ENCODE measurements at regions not wholly inside any gene's neighbourhood (a gene's known extent, or its start where the extent isn't known, plus 50 kb on each side); places are given as distances from the start of the nearest gene placed in this dataset.

DNA sequence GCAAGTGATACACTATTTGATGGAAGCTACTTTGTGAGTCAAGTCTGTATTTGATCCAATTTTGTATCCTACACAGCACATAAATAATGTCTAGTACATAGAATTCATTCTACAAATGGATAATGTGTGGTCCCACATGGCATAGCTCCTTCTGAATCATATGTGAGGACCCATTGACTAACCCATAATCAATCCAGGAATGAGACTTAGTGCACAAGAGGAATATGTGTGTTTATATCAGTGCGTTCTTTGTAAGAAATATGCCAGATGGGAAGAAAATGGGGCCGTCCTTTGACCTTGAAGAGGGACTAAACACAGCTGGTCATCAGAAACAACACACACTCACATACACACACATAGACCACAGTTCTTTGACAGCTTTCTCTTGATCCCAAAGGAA, 282.7 kb upstream of the SEMA6D start:
- TF ChIP-seq, protein P1, sequence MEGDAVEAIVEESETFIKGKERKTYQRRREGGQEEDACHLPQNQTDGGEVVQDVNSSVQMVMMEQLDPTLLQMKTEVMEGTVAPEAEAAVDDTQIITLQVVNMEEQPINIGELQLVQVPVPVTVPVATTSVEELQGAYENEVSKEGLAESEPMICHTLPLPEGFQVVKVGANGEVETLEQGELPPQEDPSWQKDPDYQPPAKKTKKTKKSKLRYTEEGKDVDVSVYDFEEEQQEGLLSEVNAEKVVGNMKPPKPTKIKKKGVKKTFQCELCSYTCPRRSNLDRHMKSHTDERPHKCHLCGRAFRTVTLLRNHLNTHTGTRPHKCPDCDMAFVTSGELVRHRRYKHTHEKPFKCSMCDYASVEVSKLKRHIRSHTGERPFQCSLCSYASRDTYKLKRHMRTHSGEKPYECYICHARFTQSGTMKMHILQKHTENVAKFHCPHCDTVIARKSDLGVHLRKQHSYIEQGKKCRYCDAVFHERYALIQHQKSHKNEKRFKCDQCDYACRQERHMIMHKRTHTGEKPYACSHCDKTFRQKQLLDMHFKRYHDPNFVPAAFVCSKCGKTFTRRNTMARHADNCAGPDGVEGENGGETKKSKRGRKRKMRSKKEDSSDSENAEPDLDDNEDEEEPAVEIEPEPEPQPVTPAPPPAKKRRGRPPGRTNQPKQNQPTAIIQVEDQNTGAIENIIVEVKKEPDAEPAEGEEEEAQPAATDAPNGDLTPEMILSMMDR (IDR thresholded peaks at IDR 0.05), result no peak
- intact Hi-C loops (cut with DNase I), result no loop called here
- no peak for DNase-seq

GRCh38 chr15:47437491-47437890, 279.8 kb upstream of the SEMA6D start:
- no peaks in the 10 kb centered on the region for H3K36me3 ChIP-seq
- no peak overlapping the region for H3K9ac ChIP-seq (ENCODE audit: low read depth in 2 of 2, low read length in 2 of 2)
- no peak overlapping the region for H3K27ac ChIP-seq
- no peaks in the 10 kb centered on the region for H3K27me3 ChIP-seq
- no peak for DNase-seq
- no peaks in the 10 kb centered on the region for H3K9me3 ChIP-seq
- H3K4me3 ChIP-seq, result no peak overlapping the region
- TF ChIP-seq, protein P1 (IDR thresholded peaks at IDR 0.05), result no peak
- H3K4me1 ChIP-seq, result no peaks in the 10 kb centered on the region
- intact Hi-C loops (cut with DNase I), result no loop called here

More for the DNA sequence above, 282.7 kb upstream of the SEMA6D start:
- no peaks in the 10 kb centered on the region for H3K9me3 ChIP-seq
- no peak overlapping the region for H3K9ac ChIP-seq (ENCODE audit: low read depth in 2 of 2, low read length in 2 of 2)
- H3K27ac ChIP-seq, result no peak overlapping the region
- no peaks in the 10 kb centered on the region for H3K27me3 ChIP-seq
- no peaks in the 10 kb centered on the region for H3K36me3 ChIP-seq
- H3K4me1 ChIP-seq, result no peaks in the 10 kb centered on the region
- H3K4me3 ChIP-seq, result no peak overlapping the region

- intact Hi-C loops (cut with DNase I), result no loop called here
- Histone ChIP-seq H3K4me1 (no peaks in the 10 kb centered on the region), H3K27ac (no peak overlapping the region), H3K27me3 (no peaks in the 10 kb centered on the region), H3K4me3 (no peak overlapping the region), H3K36me3 (no peaks in the 10 kb centered on the region), H3K9me3 (no peaks in the 10 kb centered on the region), H3K9ac (ENCODE audit: low read depth in 2 of 2, low read length in 2 of 2) (no peak overlapping the region)
- no peak for DNase-seq
- TF ChIP-seq, protein P1 (IDR thresholded peaks at IDR 0.05), result no peak
These were observed 277.9 kb upstream of the SEMA6D start for GRCh38 chr15:47439146-47440111.

DNA sequence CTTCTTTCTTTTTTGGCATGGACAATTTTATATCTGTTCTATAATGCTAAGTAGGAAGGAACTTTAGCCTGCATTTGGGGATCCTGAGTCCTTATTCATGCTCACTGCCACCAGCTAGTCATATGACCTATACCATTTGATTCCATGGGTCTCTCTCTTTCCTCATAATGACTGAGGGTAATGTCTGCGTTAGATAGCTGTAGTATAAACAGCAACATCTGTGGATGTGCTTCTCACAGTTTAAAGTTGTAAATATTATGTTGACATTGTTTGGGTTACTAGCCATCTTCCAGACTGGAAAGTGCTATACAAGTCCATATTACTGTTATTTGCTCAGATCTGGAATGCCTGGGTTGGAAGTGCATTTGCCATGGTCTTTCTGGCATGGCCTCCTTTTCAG, 274.9 kb upstream of the SEMA6D start:
- TF ChIP-seq, protein P1 (IDR thresholded peaks at IDR 0.05), result no peak
- no peak for DNase-seq
- intact Hi-C loops (cut with DNase I), result no loop called here

GRCh38 chr15:47443839-47444238, 273.5 kb upstream of the SEMA6D start:
- intact Hi-C loops (cut with DNase I), result no loop called here
- no peaks in the 10 kb centered on the region for H3K9me3 ChIP-seq
- H3K27ac ChIP-seq, result no peak overlapping the region
- H3K36me3 ChIP-seq, result no peaks in the 10 kb centered on the region
- TF ChIP-seq, protein P1 (IDR thresholded peaks at IDR 0.05), result no peak
- H3K4me3 ChIP-seq, result no peak overlapping the region
- H3K9ac ChIP-seq (ENCODE audit: low read depth in 2 of 2, low read length in 2 of 2), result no peak overlapping the region
- no peaks in the 10 kb centered on the region for H3K4me1 ChIP-seq
- H3K27me3 ChIP-seq, result no peaks in the 10 kb centered on the region
- no peak for DNase-seq

More for the DNA sequence above, 274.9 kb upstream of the SEMA6D start:
- no peaks in the 10 kb centered on the region for H3K9me3 ChIP-seq
- H3K4me3 ChIP-seq, result no peak overlapping the region
- no peaks in the 10 kb centered on the region for H3K4me1 ChIP-seq
- no peaks in the 10 kb centered on the region for H3K27me3 ChIP-seq
- no peak overlapping the region for H3K27ac ChIP-seq
- no peaks in the 10 kb centered on the region for H3K36me3 ChIP-seq
- no peak overlapping the region for H3K9ac ChIP-seq (ENCODE audit: low read depth in 2 of 2, low read length in 2 of 2)

Data from colonic mucosa (tissue), 4 donors.